SK-N-MC (cell line): ENCODE measurements at regions not wholly inside any gene's neighbourhood (a gene's known extent, or its start where the extent isn't known, plus 50 kb on each side); places are given as distances from the start of the nearest gene placed in this dataset.

Experiments used
- EZH2 ChIP-seq: fragments of 200-600 bp; sonication (generic); IDR thresholded peaks from one replicate; pipeline ENCODE4 v1.6.1; 2017; ENCODE audit warnings: antibody characterized with exemption
- POLR2AphosphoS5 ChIP-seq: IDR thresholded peaks from 2 replicates; pipeline ENCODE4 v1.6.1; 2012; ENCODE audit warnings: mild to moderate bottlenecking, low read depth, low read length, borderline replicate concordance

- TF ChIP-seq POLR2AphosphoS5 (no peak), EZH2 (no peak)
Observed at GRCh38 chr12:13784504-13784903, 196.9 kb downstream of the GRIN2B start.
